B cell (primary cell): ENCODE measurements at regions not wholly inside any gene's neighbourhood (a gene's known extent, or its start where the extent isn't known, plus 50 kb on each side); places are given as distances from the start of the nearest gene placed in this dataset.

ENCODE experiments used
- ATAC-seq: fragments of 200-7000 bp; cut with Tn5 transposase; one replicate; pipeline ENCODE4 v1.10.0; 2021; ENCODE audit warnings: low read depth, mild to moderate bottlenecking, moderate number of reproducible peaks, moderate library complexity
- CTCF ChIA-PET: fragments of 350-600 bp; sonication (Branson Sonifier 250); formaldehyde crosslinking; loops from one replicate; lab custom pipeline; 2021; ENCODE audit warnings: antibody characterized with exemption, inconsistent platforms; lab: Charles Lee
- POLR2A ChIA-PET: fragments of 350-600 bp; sonication (Branson Sonifier 250); formaldehyde crosslinking; loops from one replicate; lab custom pipeline; 2021; ENCODE audit warnings: antibody characterized with exemption; lab: Charles Lee
- DNase-seq: peaks from one replicate; pipeline ENCODE4 v3.0.0; 2013
- H2AFZ ChIP-seq: 2 replicates; pipeline ENCODE4 v1.6.1; 2012; ENCODE audit warnings: mild to moderate bottlenecking, low read depth, low read length; ENCODE audit not compliant: insufficient read depth, poor library complexity, severe bottlenecking
- H3K27ac ChIP-seq, 2 donors: 1 replicate in 1 of 2; 2 replicates in 1 of 2; pipeline ENCODE4 v1.5.1; 2012 to 2013; ENCODE audit warnings: low read length in 2 of 2, mild to moderate bottlenecking in 2 of 2, moderate library complexity in 1 of 2
- H3K27me3 ChIP-seq, 4 experiments: fragments of 200-600 bp in 1 of 4; sonication (generic) in 1 of 4; replicated peaks in 1 of 4; 1 replicate in 2 of 4; 2 replicates in 2 of 4; pipeline versions ENCODE4 v1.6.1 to v1.7.0; 2013 to 2016; ENCODE audit warnings: low read length in 3 of 4, mild to moderate bottlenecking in 2 of 4, mixed read lengths in 1 of 4, moderate library complexity in 1 of 4; ENCODE audit not compliant: insufficient read depth in 4 of 4, control insufficient read depth in 3 of 4; ENCODE audit errors: control extremely low read depth in 1 of 4
- H3K36me3 ChIP-seq, 2 experiments: replicated peaks in 1 of 2; 1 replicate in 1 of 2; 2 replicates in 1 of 2; pipeline versions ENCODE4 v1.6.1 to v1.7.1; 2013; ENCODE audit warnings: low read length in 1 of 2; ENCODE audit not compliant: insufficient read depth in 2 of 2, control insufficient read depth in 1 of 2; ENCODE audit errors: control extremely low read depth in 1 of 2, extremely low read depth in 1 of 2
- H3K4me1 ChIP-seq, 2 donors: fragments of 200-600 bp in 1 of 2; sonication (generic) in 1 of 2; 1 replicate in 1 of 2; 2 replicates in 1 of 2; pipeline versions ENCODE4 v1.5.1 to v1.6.1; 2013 to 2017; ENCODE audit warnings: low read length in 2 of 2; ENCODE audit not compliant: control insufficient read depth in 2 of 2, insufficient read depth in 2 of 2
- H3K4me2 ChIP-seq: replicated peaks from 2 replicates; pipeline ENCODE3; 2012; ENCODE audit warnings: mild to moderate bottlenecking, low read depth, low read length; ENCODE audit not compliant: poor library complexity, severe bottlenecking
- H3K4me3 ChIP-seq, 5 experiments: fragments of 200-600 bp in 1 of 5; sonication (generic) in 1 of 5; 1 replicate in 3 of 5; 2 replicates in 2 of 5; pipeline versions ENCODE4 v1.5.1 to v1.7.0; 2011 to 2016; ENCODE audit warnings: low read length in 4 of 5, mild to moderate bottlenecking in 4 of 5, low read depth in 2 of 5, control low read depth in 1 of 5, moderate library complexity in 1 of 5; ENCODE audit not compliant: insufficient read depth in 1 of 5; ENCODE audit errors: control extremely low read depth in 1 of 5, extremely low read depth in 1 of 5
- H3K79me2 ChIP-seq: fragments of 200-600 bp; sonication (generic); one replicate; pipeline ENCODE4 v1.6.0; 2016; ENCODE audit warnings: low read length; ENCODE audit not compliant: control insufficient read depth, insufficient read depth
- H3K9ac ChIP-seq: fragments of 200-600 bp; sonication (generic); 2 replicates; pipeline ENCODE4 v1.6.1; 2017; ENCODE audit warnings: mild to moderate bottlenecking, low read length, moderate library complexity
- H3K9me3 ChIP-seq, 3 donors: one replicate each; pipeline versions ENCODE4 v1.6.1 to v1.7.1; 2013; ENCODE audit warnings: low read length in 2 of 3; ENCODE audit not compliant: control insufficient read depth in 2 of 3, insufficient read depth in 1 of 3; ENCODE audit errors: control extremely low read depth in 1 of 3
- H4K20me1 ChIP-seq: 2 replicates; pipeline ENCODE4 v1.6.0; 2012; ENCODE audit warnings: mild to moderate bottlenecking, low read length; ENCODE audit not compliant: insufficient read depth, control insufficient read depth, poor library complexity, severe bottlenecking
- H3K27ac Mint-ChIP-seq: one replicate; pipeline ENCODE4 v1.8.0; 2021; ENCODE audit warnings: mixed read lengths
- H3K27me3 Mint-ChIP-seq: one replicate; pipeline ENCODE4 v1.8.0; 2021; ENCODE audit warnings: mixed read lengths
- H3K4me1 Mint-ChIP-seq: one replicate; pipeline ENCODE4 v1.8.0; 2021; ENCODE audit warnings: mixed read lengths
- H3K4me3 Mint-ChIP-seq: one replicate; pipeline ENCODE4 v1.8.0; 2021; ENCODE audit warnings: mixed read lengths
- H3K9me3 Mint-ChIP-seq: one replicate; pipeline ENCODE4 v1.8.0; 2022; ENCODE audit warnings: mixed read lengths; ENCODE audit not compliant: insufficient read depth
- EZH2 ChIP-seq: IDR thresholded peaks from 2 replicates; pipeline ENCODE4 v1.6.1; 2012; ENCODE audit warnings: borderline replicate concordance, low read depth, mild to moderate bottlenecking, moderate library complexity, low read length; ENCODE audit not compliant: insufficient read depth, poor library complexity, severe bottlenecking
- WGBS: methylation state at CpG from one replicate; pipeline ENCODE4 v1.1.5; 2013; ENCODE audit warnings: missing lambda C conversion rate; ENCODE audit not compliant: insufficient coverage; 5-methylcytosine and 5-hydroxymethylcytosine counted together
- intact Hi-C: fragments of 100-400 bp; cut with micrococcal nuclease; formaldehyde crosslinking; loops from one replicate; pipeline ENCODE4 v1.10.0; 2022
- TF ChIP-seq, protein P1 (sequence below): fragments of 200-600 bp; IDR thresholded peaks from one replicate; pipeline ENCODE4 v1.8.0; 2022; ENCODE audit warnings: antibody characterized with exemption, mild to moderate bottlenecking

- POLR2A ChIA-PET: no interaction called here
- no peak for ATAC-seq
Observed at GRCh38 chr13:21246761-21247452, 70.4 kb downstream of the MRPL57 start.

DNA sequence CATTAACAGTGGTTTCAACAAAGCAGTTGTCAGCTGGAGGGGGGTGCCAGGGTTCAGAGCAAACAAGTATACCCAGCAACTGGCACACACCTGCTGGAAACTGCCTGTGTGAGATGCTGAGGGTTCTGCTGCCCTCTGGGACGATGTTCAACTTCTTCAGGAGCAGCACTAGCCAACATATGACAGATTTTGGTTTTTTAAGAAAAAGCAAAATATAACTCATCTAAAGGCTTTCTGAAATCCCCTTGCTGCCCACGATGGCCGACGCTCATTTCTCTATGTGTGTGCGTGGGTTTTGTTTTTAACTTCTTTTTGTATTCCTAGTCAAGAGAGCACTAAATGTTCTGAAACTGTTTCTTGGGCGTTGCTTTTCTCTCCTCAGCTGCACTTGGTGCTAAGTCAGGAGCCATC lies 79.9 kb downstream of the MRPL57 start:
- Mint-ChIP-seq H3K9me3 (no peaks in the 10 kb centered on the region), H3K4me3 (no peak overlapping the region), H3K27ac (no peak overlapping the region), H3K27me3 (peaks cover 10% of the 10 kb centered on the region), H3K4me1 (no peaks in the 10 kb centered on the region)
- ChIA-PET CTCF (no interaction called here), POLR2A (no interaction called here)
- H3K9me3 ChIP-seq: peaks cover 0 to 7% (median 0%) of the 10 kb centered on the region in 3 donors
- TF ChIP-seq, protein P1, sequence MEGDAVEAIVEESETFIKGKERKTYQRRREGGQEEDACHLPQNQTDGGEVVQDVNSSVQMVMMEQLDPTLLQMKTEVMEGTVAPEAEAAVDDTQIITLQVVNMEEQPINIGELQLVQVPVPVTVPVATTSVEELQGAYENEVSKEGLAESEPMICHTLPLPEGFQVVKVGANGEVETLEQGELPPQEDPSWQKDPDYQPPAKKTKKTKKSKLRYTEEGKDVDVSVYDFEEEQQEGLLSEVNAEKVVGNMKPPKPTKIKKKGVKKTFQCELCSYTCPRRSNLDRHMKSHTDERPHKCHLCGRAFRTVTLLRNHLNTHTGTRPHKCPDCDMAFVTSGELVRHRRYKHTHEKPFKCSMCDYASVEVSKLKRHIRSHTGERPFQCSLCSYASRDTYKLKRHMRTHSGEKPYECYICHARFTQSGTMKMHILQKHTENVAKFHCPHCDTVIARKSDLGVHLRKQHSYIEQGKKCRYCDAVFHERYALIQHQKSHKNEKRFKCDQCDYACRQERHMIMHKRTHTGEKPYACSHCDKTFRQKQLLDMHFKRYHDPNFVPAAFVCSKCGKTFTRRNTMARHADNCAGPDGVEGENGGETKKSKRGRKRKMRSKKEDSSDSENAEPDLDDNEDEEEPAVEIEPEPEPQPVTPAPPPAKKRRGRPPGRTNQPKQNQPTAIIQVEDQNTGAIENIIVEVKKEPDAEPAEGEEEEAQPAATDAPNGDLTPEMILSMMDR: no peak
- no peak for TF ChIP-seq EZH2
- DNase-seq: no peak
- intact Hi-C loops: no loop called here
- no peak overlapping the region for H3K4me2 ChIP-seq
- H3K4me3 ChIP-seq: no peak overlapping the region
- WGBS: no CpG with 5 or more reads among the region's 6 CpGs
- ATAC-seq: no peak
- no peaks in the 10 kb centered on the region for H3K27me3 ChIP-seq
- H3K36me3 ChIP-seq: no peaks in the 10 kb centered on the region
- H3K4me1 ChIP-seq: no peaks in the 10 kb centered on the region
- H4K20me1 ChIP-seq: no peaks in the 10 kb centered on the region
- no peaks in the 10 kb centered on the region for H3K79me2 ChIP-seq
- H3K27ac ChIP-seq: no peak overlapping the region
- H2AFZ ChIP-seq: no peak overlapping the region
- H3K9ac ChIP-seq: no peak overlapping the region

More at GRCh38 chr13:21246761-21247452, 70.4 kb downstream of the MRPL57 start:
- Histone ChIP-seq H3K79me2 (no peaks in the 10 kb centered on the region), H3K9me3 (no peaks in the 10 kb centered on the region), H3K36me3 (no peaks in the 10 kb centered on the region), H3K4me2 (no peak overlapping the region), H3K27me3 (peaks cover 0 to 3% (median 0%) of the 10 kb centered on the region in 4 experiments), H3K9ac (no peak overlapping the region), H2AFZ (no peak overlapping the region), H3K27ac (no peak overlapping the region), H4K20me1 (no peaks in the 10 kb centered on the region), H3K4me1 (no peaks in the 10 kb centered on the region), H3K4me3 (no peak overlapping the region)
- 96% methylated on average over 8 of the region's 10 CpGs for WGBS
- TF ChIP-seq, protein P1: no peak
- no peak for TF ChIP-seq EZH2
- intact Hi-C loops: no loop called here
- Mint-ChIP-seq H3K4me3 (no peak overlapping the region), H3K27ac (no peak overlapping the region), H3K27me3 (peaks cover under 1% of the 10 kb centered on the region), H3K9me3 (no peaks in the 10 kb centered on the region), H3K4me1 (no peaks in the 10 kb centered on the region)
- CTCF ChIA-PET: no interaction called here
- DNase-seq: no peak
